ENCODE measurements at regions not wholly inside any gene's neighbourhood (a gene's known extent, or its start where the extent isn't known, plus 50 kb on each side); places are given as distances from the start of the nearest gene placed in this dataset.

DNA sequence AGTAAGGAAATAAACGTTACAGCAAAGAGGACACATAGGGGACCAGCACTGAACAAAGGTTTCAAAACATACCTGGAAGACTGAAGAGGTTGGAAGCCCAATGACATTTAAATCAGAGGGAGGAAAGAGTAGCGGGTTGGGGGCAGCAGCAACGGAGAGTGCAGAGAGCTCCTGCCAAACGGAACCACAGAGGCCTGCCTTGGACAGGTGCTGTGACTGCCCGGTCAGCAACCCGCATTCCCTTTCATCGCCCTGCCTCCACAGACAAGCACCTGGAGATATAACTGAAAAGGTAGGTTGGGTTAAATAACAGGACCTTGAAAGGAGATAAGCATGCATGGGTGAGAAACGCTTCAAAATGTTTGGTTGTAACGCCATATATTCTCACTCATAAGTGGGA lies 92.8 kb upstream of the SLC38A4 start:
- H3K4me3 ChIP-seq, result no peak overlapping the region
- H3K27me3 ChIP-seq (ENCODE audit: control insufficient read depth in 2 of 2, insufficient read depth in 2 of 2, low read length in 2 of 2), result no peaks in the 10 kb centered on the region
- H3K27ac ChIP-seq (ENCODE audit: extremely low read depth, low read depth, low read length), result no peak overlapping the region
- no peaks in the 10 kb centered on the region for H3K9me3 ChIP-seq (replicated peaks; ENCODE audit: control insufficient read depth, insufficient read depth, low read depth, low read length)
- H3K4me2 ChIP-seq (ENCODE audit: insufficient read depth, low read length), result no peak overlapping the region
- TF ChIP-seq TCF3 (CRISPR knock-in tag; IDR thresholded peaks at IDR 0.05) (no peak), SMC3 (conservative IDR thresholded peaks at IDR 0.05; ENCODE audit: insufficient read depth, low read depth, low read length) (no peak), CEBPG (CRISPR knock-in tag; IDR thresholded peaks at IDR 0.05) (no peak), CEBPG (tag; conservative IDR thresholded peaks at IDR 0.05 in 1 of 2, IDR thresholded peaks at IDR 0.05 in 1 of 2) (no peak), ZNF140 (CRISPR knock-in tag; IDR thresholded peaks at IDR 0.05) (no peak), CTBP1 (IDR thresholded peaks at IDR 0.05; ENCODE audit: borderline replicate concordance) (no peak), PHF21A (IDR thresholded peaks at IDR 0.05; ENCODE audit: borderline replicate concordance, low read depth) (no peak), SRSF7 (optimal IDR thresholded peaks at IDR 0.05; ENCODE audit: low read depth, low read length) (no peak), FOXK2 (conservative IDR thresholded peaks at IDR 0.05 in 1 of 2, IDR thresholded peaks at IDR 0.05 in 1 of 2; ENCODE audit: low read depth in 2 of 2) (no peak), TAF15 (IDR thresholded peaks at IDR 0.05; ENCODE audit: low read depth, low read length) (no peak)
- DNase-seq (ENCODE audit: extremely low read depth in 1 of 4, low spot score in 3 of 4), result no peak
- WGBS (ENCODE audit: insufficient coverage, low coverage, missing lambda C conversion rate), result under 1% methylated on average over 9 of the region's 9 CpGs
- no peaks in the 10 kb centered on the region for H4K20me1 ChIP-seq (replicated peaks; ENCODE audit: control insufficient read depth, insufficient read depth, low read length)
- H3K36me3 ChIP-seq (ENCODE audit: control insufficient read depth, insufficient read depth, low read length), result no peaks in the 10 kb centered on the region
- ChIA-PET CTCF (ENCODE audit: low intra/inter-chr PET ratio) (no interaction called here), POLR2A (interaction anchor here (0.6 kb wide), 1 partner anchor 15 kb away, joined by 3 read pairs; no protein-coding TSS in a partner anchor)
- no peak overlapping the region for H2AFZ ChIP-seq (ENCODE audit: low read depth, low read length)
- no peak for ATAC-seq
- in situ Hi-C loops (cut with MboI) (no loop called here), intact Hi-C loops (cut with micrococcal nuclease) (no loop called here)
- H3K79me2 ChIP-seq (ENCODE audit: control insufficient read depth, insufficient read depth, low read length), result no peaks in the 10 kb centered on the region
- H3K9ac ChIP-seq (ENCODE audit: insufficient read depth in 1 of 2, low read depth in 2 of 2, low read length in 2 of 2), result no peak overlapping the region
- no peaks in the 10 kb centered on the region for H3K4me1 ChIP-seq (replicated peaks in 1 of 2; ENCODE audit: control insufficient read depth in 2 of 2, insufficient read depth in 2 of 2, low read length in 2 of 2)
- no peaks in the 10 kb centered on the region for H3K9me1 ChIP-seq (ENCODE audit: control insufficient read depth, insufficient read depth, low read length)
- BruUV-seq (replicated peaks), result no TSS peak
- FAIRE-seq, result no peak

Data from K562 (cell line).